ENCODE measurements at regions not wholly inside any gene's neighbourhood (a gene's known extent, or its start where the extent isn't known, plus 50 kb on each side); places are given as distances from the start of the nearest gene placed in this dataset.

GRCh38 chr9:28915202-28915930, 1342.1 kb upstream of the C9orf72 start:
- no peak overlapping the region for H3K27ac ChIP-seq (ENCODE audit: insufficient read length, low read depth, low read length)
- DNase-seq, result no peak
- H3T11ph ChIP-seq (ENCODE audit: low read length), result no peak overlapping the region
- no CpG with 5 or more reads among the region's 2 CpGs for WGBS (ENCODE audit: extremely low coverage, insufficient read length, low lambda C conversion rate)
- Mint-ChIP-seq H3K4me3 (no peak overlapping the region), H3K4me1 (peaks cover 0 to 2% of the 10 kb centered on the region in 2 experiments; a peak in 1 of 4 replicates), H3K9me3 (peaks cover 3 to 9% of the 10 kb centered on the region in 2 experiments), H3K27ac (no peak overlapping the region), H3K36me3 (ENCODE audit: insufficient read depth in 1 of 3, low read depth in 3 of 3) (peaks cover 4 to 12% (median 9%) of the 10 kb centered on the region in 3 experiments), H3K27me3 (ENCODE audit: low read depth) (no peaks in the 10 kb centered on the region)
- H3K4me1 ChIP-seq (ENCODE audit: insufficient read depth, low read length), result peaks cover 2% of the 10 kb centered on the region; the same call in 1 of the 2 replicates
- H3K4ac ChIP-seq (ENCODE audit: low read depth, low read length), result no peak overlapping the region
- no peak overlapping the region for H2BK120ac ChIP-seq (ENCODE audit: low read depth, low read length, poor library complexity, severe bottlenecking)
- no peak for TF ChIP-seq CTCF (conservative IDR thresholded peaks at IDR 0.05)
- no peak overlapping the region for H2BK20ac ChIP-seq (ENCODE audit: low read depth, low read length, poor library complexity, severe bottlenecking)
- H2BK12ac ChIP-seq (ENCODE audit: insufficient read length, low read depth, low read length), result no peak overlapping the region
- H2AFZ ChIP-seq (ENCODE audit: low read length), result no peak overlapping the region
- no peaks in the 10 kb centered on the region for H3K23me2 ChIP-seq (ENCODE audit: insufficient read length, low read depth, low read length, poor library complexity, severe bottlenecking)
- no peak overlapping the region for H2BK5ac ChIP-seq (ENCODE audit: insufficient read length, low read length)
- no peaks in the 10 kb centered on the region for H4K20me1 ChIP-seq (ENCODE audit: control insufficient read depth, insufficient read depth, insufficient read length)
- no peak overlapping the region for H3K9ac ChIP-seq (ENCODE audit: extremely low read depth, insufficient read length, low read length)
- H3K18ac ChIP-seq (ENCODE audit: insufficient read length, low read depth, low read length), result no peak overlapping the region
- H3K27me3 ChIP-seq (ENCODE audit: insufficient read depth, low read length), result no peaks in the 10 kb centered on the region
- no peak overlapping the region for H3K14ac ChIP-seq (ENCODE audit: insufficient read depth, low read length)
- H4K8ac ChIP-seq (replicated peaks; ENCODE audit: insufficient read length, low read depth, low read length), result no peak overlapping the region
- H4K91ac ChIP-seq (ENCODE audit: insufficient read length, low read depth, low read length), result no peak overlapping the region
- no peaks in the 10 kb centered on the region for H3K9me3 ChIP-seq (ENCODE audit: control insufficient read depth, low read depth, low read length)
- no peak overlapping the region for H2AK5ac ChIP-seq (ENCODE audit: insufficient read length, low read length)
- no peak overlapping the region for H3K23ac ChIP-seq (ENCODE audit: insufficient read length, low read depth, low read length)
- 0 out of 2 replicates have a peak, but pooled peaks cover 2% of the 10 kb centered on the region for H3K79me2 ChIP-seq (ENCODE audit: insufficient read depth, low read length)
- no peak overlapping the region for H4K5ac ChIP-seq (ENCODE audit: insufficient read length, low read depth, low read length)
- no peak overlapping the region for H2BK15ac ChIP-seq (ENCODE audit: low read depth, low read length)
- no peak overlapping the region for H3K4me2 ChIP-seq (ENCODE audit: insufficient read depth, insufficient read length, low read length)
- no peak overlapping the region for H3K56ac ChIP-seq (ENCODE audit: insufficient read length, low read depth, low read length)
- no peaks in the 10 kb centered on the region for H3K79me1 ChIP-seq (ENCODE audit: insufficient read depth, low read depth, low read length, poor library complexity, severe bottlenecking)

Data from H9 (cell line).